ENCODE measurements at regions not wholly inside any gene's neighbourhood (a gene's known extent, or its start where the extent isn't known, plus 50 kb on each side); places are given as distances from the start of the nearest gene placed in this dataset.

- no peak for DNase-seq
- BruUV-seq (replicated peaks): no TSS peak
- Mint-ChIP-seq H3K27ac (ENCODE audit: unreplicated experiment) (no peak overlapping the region), H3K9me3 (ENCODE audit: low read depth, unreplicated experiment) (no peaks in the 10 kb centered on the region), H3K36me3 (ENCODE audit: insufficient read depth, unreplicated experiment) (no peaks in the 10 kb centered on the region), H3K4me3 (ENCODE audit: low read depth, unreplicated experiment) (no peak overlapping the region), H3K27me3 (ENCODE audit: unreplicated experiment) (peaks cover 13% of the 10 kb centered on the region), H3K4me1 (ENCODE audit: low read depth, unreplicated experiment) (no peaks in the 10 kb centered on the region)
- CTCF ChIA-PET: no interaction called here
- no peak for TF ChIP-seq CTCF (IDR thresholded peaks at IDR 0.05; ENCODE audit: unreplicated experiment)
- intact Hi-C loops (cut with micrococcal nuclease; ENCODE audit: unreplicated experiment): no loop called here
Observed at GRCh38 chr5:36521838-36522745, 84.3 kb upstream of the SLC1A3 start.

- TF ChIP-seq CTCF (IDR thresholded peaks at IDR 0.05; ENCODE audit: unreplicated experiment): no peak
- CTCF ChIA-PET: no interaction called here
- no TSS peak for BruUV-seq (replicated peaks)
Observed at GRCh38 chr5:36522746-36523065, 83.7 kb upstream of the SLC1A3 start.

GRCh38 chr5:36523450-36523849 lies 83.0 kb upstream of the SLC1A3 start:
- TF ChIP-seq CTCF (IDR thresholded peaks at IDR 0.05; ENCODE audit: unreplicated experiment): no peak
- no TSS peak for BruUV-seq (replicated peaks)
- Mint-ChIP-seq H3K9me3 (ENCODE audit: low read depth, unreplicated experiment) (no peaks in the 10 kb centered on the region), H3K4me1 (ENCODE audit: low read depth, unreplicated experiment) (no peaks in the 10 kb centered on the region), H3K27ac (ENCODE audit: unreplicated experiment) (no peak overlapping the region), H3K36me3 (ENCODE audit: insufficient read depth, unreplicated experiment) (no peaks in the 10 kb centered on the region), H3K27me3 (ENCODE audit: unreplicated experiment) (peaks cover 13% of the 10 kb centered on the region), H3K4me3 (ENCODE audit: low read depth, unreplicated experiment) (no peak overlapping the region)
- intact Hi-C loops (cut with micrococcal nuclease; ENCODE audit: unreplicated experiment): no loop called here
- DNase-seq: no peak
- CTCF ChIA-PET: no interaction called here

More at GRCh38 chr5:36522746-36523065, 83.7 kb upstream of the SLC1A3 start:
- DNase-seq: no peak
- no peak overlapping the region for H3K27ac Mint-ChIP-seq (ENCODE audit: unreplicated experiment)
- H3K27me3 Mint-ChIP-seq (ENCODE audit: unreplicated experiment): peaks cover 13% of the 10 kb centered on the region
- intact Hi-C loops (cut with micrococcal nuclease; ENCODE audit: unreplicated experiment): no loop called here
- no peaks in the 10 kb centered on the region for H3K4me1 Mint-ChIP-seq (ENCODE audit: low read depth, unreplicated experiment)
- H3K36me3 Mint-ChIP-seq (ENCODE audit: insufficient read depth, unreplicated experiment): no peaks in the 10 kb centered on the region
- H3K9me3 Mint-ChIP-seq (ENCODE audit: low read depth, unreplicated experiment): no peaks in the 10 kb centered on the region
- H3K4me3 Mint-ChIP-seq (ENCODE audit: low read depth, unreplicated experiment): no peak overlapping the region

- H3K9me3 Mint-ChIP-seq (ENCODE audit: low read depth, unreplicated experiment): no peaks in the 10 kb centered on the region
- no peaks in the 10 kb centered on the region for H3K36me3 Mint-ChIP-seq (ENCODE audit: insufficient read depth, unreplicated experiment)
- intact Hi-C loops (cut with micrococcal nuclease; ENCODE audit: unreplicated experiment): no loop called here
- H3K4me3 Mint-ChIP-seq (ENCODE audit: low read depth, unreplicated experiment): no peak overlapping the region
- H3K4me1 Mint-ChIP-seq (ENCODE audit: low read depth, unreplicated experiment): no peaks in the 10 kb centered on the region
- no peak for TF ChIP-seq CTCF (IDR thresholded peaks at IDR 0.05; ENCODE audit: unreplicated experiment)
- peaks cover 13% of the 10 kb centered on the region for H3K27me3 Mint-ChIP-seq (ENCODE audit: unreplicated experiment)
- no peak overlapping the region for H3K27ac Mint-ChIP-seq (ENCODE audit: unreplicated experiment)
- BruUV-seq (replicated peaks): no TSS peak
- CTCF ChIA-PET: no interaction called here
- no peak for DNase-seq
Observed at GRCh38 chr5:36523926-36524325, 82.5 kb upstream of the SLC1A3 start.
